ENCODE measurements at regions not wholly inside any gene's neighbourhood (a gene's known extent, or its start where the extent isn't known, plus 50 kb on each side); places are given as distances from the start of the nearest gene placed in this dataset.

GRCh38 chr10:129024046-129024445 lies 443.0 kb upstream of the MGMT start:
- DNase-seq (ENCODE audit: low read depth) = no peak

GRCh38 chr10:129025787-129026186 lies 441.3 kb upstream of the MGMT start:
- no peak for DNase-seq (ENCODE audit: low read depth)

- DNase-seq (ENCODE audit: low read depth) = no peak
Observed at GRCh38 chr10:129027906-129028305, 439.1 kb upstream of the MGMT start.

- no peak for DNase-seq (ENCODE audit: low read depth)
Observed at GRCh38 chr10:129028451-129028850, 438.6 kb upstream of the MGMT start.

GRCh38 chr10:129029051-129029450 lies 438.0 kb upstream of the MGMT start:
- no peak for DNase-seq (ENCODE audit: low read depth)

- DNase-seq (ENCODE audit: low read depth) = no peak
Observed at GRCh38 chr10:129029851-129030602, 437.0 kb upstream of the MGMT start.

- DNase-seq (ENCODE audit: low read depth) = no peak
Observed at GRCh38 chr10:129030603-129030895, 436.5 kb upstream of the MGMT start.

- peak; percentile 19 for DNase-seq (ENCODE audit: low read depth)
Observed at GRCh38 chr10:129030996-129031843, 435.8 kb upstream of the MGMT start.

- DNase-seq (ENCODE audit: low read depth) = no peak
Observed at GRCh38 chr10:129031844-129032150, 435.2 kb upstream of the MGMT start.

- no peak for DNase-seq (ENCODE audit: low read depth)
Observed at GRCh38 chr10:129032372-129033313, 434.4 kb upstream of the MGMT start.

- no peak for DNase-seq (ENCODE audit: low read depth)
Observed at GRCh38 chr10:129033340-129033739, 433.7 kb upstream of the MGMT start.

- no peak for DNase-seq (ENCODE audit: low read depth)
Observed at GRCh38 chr10:129033790-129034272, 433.2 kb upstream of the MGMT start.

- peak; percentile 22 for DNase-seq (ENCODE audit: low read depth)
Observed at GRCh38 chr10:129035052-129035827, 431.8 kb upstream of the MGMT start.

GRCh38 chr10:129038522-129038921 lies 428.5 kb upstream of the MGMT start:
- DNase-seq (ENCODE audit: low read depth) = no peak

- DNase-seq (ENCODE audit: low read depth) = no peak
Observed at GRCh38 chr10:129039406-129040370, 427.4 kb upstream of the MGMT start.

GRCh38 chr10:129040377-129040776 lies 426.7 kb upstream of the MGMT start:
- DNase-seq (ENCODE audit: low read depth) = no peak

GRCh38 chr10:129041916-129042315 lies 425.1 kb upstream of the MGMT start:
- DNase-seq (ENCODE audit: low read depth) = no peak

- DNase-seq (ENCODE audit: low read depth) = no peak
Observed at GRCh38 chr10:129042776-129043595, 424.1 kb upstream of the MGMT start.

GRCh38 chr10:129043691-129044090 lies 423.4 kb upstream of the MGMT start:
- no peak for DNase-seq (ENCODE audit: low read depth)

GRCh38 chr10:129045599-129045998 lies 421.4 kb upstream of the MGMT start:
- DNase-seq (ENCODE audit: low read depth) = no peak
